ENCODE measurements at regions not wholly inside any gene's neighbourhood (a gene's known extent, or its start where the extent isn't known, plus 50 kb on each side); places are given as distances from the start of the nearest gene placed in this dataset.

DNA sequence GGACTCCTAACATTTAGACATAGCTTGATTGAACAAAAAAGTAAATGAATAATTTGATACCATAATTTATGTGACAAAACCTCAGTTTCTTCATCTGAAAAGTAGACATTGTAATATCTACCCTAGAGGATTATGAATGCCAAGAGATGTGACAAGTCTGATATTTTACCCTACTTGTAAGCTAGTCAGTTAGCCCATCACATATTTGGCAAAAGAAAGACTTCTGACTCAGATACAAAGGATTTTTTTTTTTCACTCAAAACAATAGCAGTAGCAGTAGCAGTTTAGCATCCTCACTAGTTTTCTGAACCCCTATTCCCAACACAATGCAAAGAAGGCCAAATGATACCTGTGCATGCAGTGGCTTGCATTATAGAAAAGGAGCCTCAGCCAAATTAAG is 377.3 kb upstream of the E2F7 start:
- no peak overlapping the region for H3K56ac ChIP-seq (ENCODE audit: insufficient read length, low read depth, low read length)
- H3K79me2 ChIP-seq (ENCODE audit: insufficient read depth, low read length): no peaks in the 10 kb centered on the region

More for the DNA sequence above, 377.3 kb upstream of the E2F7 start:
- Histone ChIP-seq H4K5ac (ENCODE audit: insufficient read length, low read depth, low read length) (no peak overlapping the region), H3K4ac (ENCODE audit: low read depth, low read length) (no peak overlapping the region), H2BK20ac (ENCODE audit: low read depth, low read length, poor library complexity, severe bottlenecking) (no peak overlapping the region), H3K14ac (ENCODE audit: insufficient read depth, low read length) (no peak overlapping the region), H4K91ac (ENCODE audit: insufficient read length, low read depth, low read length) (no peak overlapping the region), H3K27ac (ENCODE audit: insufficient read length, low read depth, low read length) (no peak overlapping the region), H3K18ac (ENCODE audit: insufficient read length, low read depth, low read length) (no peak overlapping the region), H2BK120ac (ENCODE audit: low read depth, low read length, poor library complexity, severe bottlenecking) (no peak overlapping the region), H2BK5ac (ENCODE audit: insufficient read length, low read length) (no peak overlapping the region), H2BK15ac (ENCODE audit: low read depth, low read length) (no peak overlapping the region), H4K20me1 (ENCODE audit: control insufficient read depth, insufficient read depth, insufficient read length) (no peaks in the 10 kb centered on the region), H2BK12ac (ENCODE audit: insufficient read length, low read depth, low read length) (no peak overlapping the region), H3K23me2 (ENCODE audit: insufficient read length, low read depth, low read length, poor library complexity, severe bottlenecking) (no peaks in the 10 kb centered on the region), H3K9ac (ENCODE audit: extremely low read depth, insufficient read length, low read length) (no peak overlapping the region), H3K4me1 (ENCODE audit: insufficient read depth, low read length) (no peaks in the 10 kb centered on the region), H3K4me2 (ENCODE audit: insufficient read depth, insufficient read length, low read length) (no peak overlapping the region), H3K79me1 (ENCODE audit: insufficient read depth, low read depth, low read length, poor library complexity, severe bottlenecking) (no peaks in the 10 kb centered on the region), H4K8ac (replicated peaks; ENCODE audit: insufficient read length, low read depth, low read length) (no peak overlapping the region), H2AFZ (ENCODE audit: low read length) (no peak overlapping the region), H3T11ph (ENCODE audit: low read length) (no peak overlapping the region), H3K27me3 (ENCODE audit: insufficient read depth, low read length) (no peaks in the 10 kb centered on the region), H2AK5ac (ENCODE audit: insufficient read length, low read length) (no peak overlapping the region), H3K23ac (ENCODE audit: insufficient read length, low read depth, low read length) (no peak overlapping the region), H3K9me3 (ENCODE audit: control insufficient read depth, low read depth, low read length) (no peaks in the 10 kb centered on the region)
- Mint-ChIP-seq H3K27me3 (ENCODE audit: low read depth) (no peaks in the 10 kb centered on the region), H3K27ac (no peak overlapping the region), H3K9me3 (no peaks in the 10 kb centered on the region), H3K4me1 (peaks cover 2 to 5% of the 10 kb centered on the region in 2 experiments; a peak in 3 of 4 replicates), H3K4me3 (no peak overlapping the region), H3K36me3 (ENCODE audit: insufficient read depth in 1 of 3, low read depth in 3 of 3) (0 out of 7 replicates have a peak, but pooled peaks cover 0 to 2% (median 0%) of the 10 kb centered on the region in 3 experiments)
- TF ChIP-seq, protein P1, sequence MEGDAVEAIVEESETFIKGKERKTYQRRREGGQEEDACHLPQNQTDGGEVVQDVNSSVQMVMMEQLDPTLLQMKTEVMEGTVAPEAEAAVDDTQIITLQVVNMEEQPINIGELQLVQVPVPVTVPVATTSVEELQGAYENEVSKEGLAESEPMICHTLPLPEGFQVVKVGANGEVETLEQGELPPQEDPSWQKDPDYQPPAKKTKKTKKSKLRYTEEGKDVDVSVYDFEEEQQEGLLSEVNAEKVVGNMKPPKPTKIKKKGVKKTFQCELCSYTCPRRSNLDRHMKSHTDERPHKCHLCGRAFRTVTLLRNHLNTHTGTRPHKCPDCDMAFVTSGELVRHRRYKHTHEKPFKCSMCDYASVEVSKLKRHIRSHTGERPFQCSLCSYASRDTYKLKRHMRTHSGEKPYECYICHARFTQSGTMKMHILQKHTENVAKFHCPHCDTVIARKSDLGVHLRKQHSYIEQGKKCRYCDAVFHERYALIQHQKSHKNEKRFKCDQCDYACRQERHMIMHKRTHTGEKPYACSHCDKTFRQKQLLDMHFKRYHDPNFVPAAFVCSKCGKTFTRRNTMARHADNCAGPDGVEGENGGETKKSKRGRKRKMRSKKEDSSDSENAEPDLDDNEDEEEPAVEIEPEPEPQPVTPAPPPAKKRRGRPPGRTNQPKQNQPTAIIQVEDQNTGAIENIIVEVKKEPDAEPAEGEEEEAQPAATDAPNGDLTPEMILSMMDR (conservative IDR thresholded peaks at IDR 0.05): no peak
- DNase-seq: no peak
